ENCODE measurements at regions not wholly inside any gene's neighbourhood (a gene's known extent, or its start where the extent isn't known, plus 50 kb on each side); places are given as distances from the start of the nearest gene placed in this dataset.

DNA sequence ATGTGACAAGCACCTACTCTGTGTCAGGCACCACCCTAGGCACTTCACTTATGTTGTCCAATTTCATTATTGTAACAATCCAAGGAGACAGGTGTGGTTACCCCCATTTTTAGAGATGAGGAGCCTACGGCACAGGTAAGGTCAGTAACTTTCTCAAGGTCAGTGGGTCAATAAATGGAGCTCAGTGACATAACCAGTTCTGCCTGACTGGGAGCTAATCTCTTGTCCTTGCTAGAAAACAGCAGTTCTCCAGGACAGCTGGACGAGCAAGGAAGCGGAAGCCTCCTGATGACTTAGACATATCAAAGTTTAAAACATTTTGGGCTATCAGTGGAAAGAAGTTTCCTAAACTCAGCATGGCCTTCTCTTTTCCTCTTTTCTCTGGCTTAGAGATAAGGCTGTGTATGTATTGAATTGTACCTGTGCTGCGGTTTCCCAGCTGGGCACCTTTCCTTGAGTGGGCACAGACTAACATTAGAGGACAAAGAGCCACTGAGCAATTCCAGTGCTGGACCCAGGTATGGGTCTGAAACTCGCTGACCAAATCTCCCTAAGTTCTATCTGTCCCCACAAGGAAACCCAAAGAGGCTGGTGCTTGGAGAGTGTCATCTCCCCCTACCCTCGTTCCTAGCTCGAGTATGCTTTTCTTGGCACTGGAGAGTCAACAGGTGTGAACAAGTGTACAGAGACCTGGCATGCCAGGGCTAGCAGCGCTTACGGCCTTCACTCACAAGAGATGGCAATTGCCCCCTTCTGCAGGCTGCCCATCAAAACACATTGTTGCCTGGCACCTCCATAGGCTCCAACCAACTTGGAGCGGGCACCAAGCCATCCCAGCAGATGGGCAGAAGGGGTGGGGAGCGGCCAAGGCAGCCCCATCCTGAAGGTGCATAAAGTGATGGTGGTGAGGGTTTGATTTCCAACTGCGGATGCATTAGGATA is 456.1 kb upstream of the PROX1 start:
- no peak for TF ChIP-seq YY1 (IDR thresholded peaks at IDR 0.05; ENCODE audit: insufficient read depth, insufficient read length)
- TF ChIP-seq SUZ12 (IDR thresholded peaks at IDR 0.05; ENCODE audit: extremely low read depth, insufficient read depth, insufficient read length) = no peak
